Esophagus muscularis mucosa (tissue), 3 donors: ENCODE measurements at regions not wholly inside any gene's neighbourhood (a gene's known extent, or its start where the extent isn't known, plus 50 kb on each side); places are given as distances from the start of the nearest gene placed in this dataset.

ENCODE experiments used
- CTCF ChIP-seq, 3 experiments: fragments of 200-600 bp in 2 of 3; fragments of 450-650 bp in 1 of 3; sonication (generic) in 2 of 3; IDR thresholded peaks; one replicate each; pipeline ENCODE4 v1.5.1; 2017 to 2019; ENCODE audit warnings: antibody characterized with exemption in 3 of 3, mild to moderate bottlenecking in 2 of 3, moderate library complexity in 1 of 3
- POLR2A ChIP-seq: fragments of 450-650 bp; IDR thresholded peaks from one replicate; pipeline ENCODE4 v1.6.1; 2017; ENCODE audit warnings: antibody characterized with exemption, moderate library complexity, mild to moderate bottlenecking, low read depth
- POLR2AphosphoS5 ChIP-seq, 2 donors: sonication (generic); formaldehyde crosslinking; IDR thresholded peaks; one replicate each; pipeline ENCODE4 v1.6.1; 2017; ENCODE audit warnings: antibody characterized with exemption in 2 of 2

DNA sequence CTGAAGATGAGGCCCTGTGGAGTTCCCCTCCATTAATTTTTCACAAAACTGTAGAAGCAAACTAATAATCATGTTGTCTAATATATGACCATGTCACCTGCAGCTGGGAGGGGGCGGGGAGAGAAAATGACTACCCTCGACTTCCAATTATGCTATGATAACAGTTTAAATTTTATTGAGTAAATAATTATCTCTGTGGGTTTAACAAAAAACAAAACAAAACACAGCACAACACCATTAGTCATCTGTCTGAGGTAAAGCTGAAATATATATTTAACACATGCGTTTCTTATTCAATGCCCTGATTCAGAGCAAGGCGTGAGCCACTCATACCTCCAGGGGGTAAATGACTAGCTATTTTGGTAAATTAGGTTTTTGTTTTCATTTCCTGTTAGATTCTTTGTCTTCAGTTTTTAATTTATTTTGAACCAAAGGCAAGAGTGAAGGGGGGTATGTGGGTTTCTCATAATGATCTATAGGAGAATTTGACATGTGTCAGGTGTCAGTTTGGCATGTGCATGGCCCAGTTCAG, 77.4 kb upstream of the ZCCHC2 start:
- TF ChIP-seq POLR2AphosphoS5 (IDR thresholded peaks at IDR 0.05) (no peak), CTCF (IDR thresholded peaks at IDR 0.05) (no peak), POLR2A (no peak)
